H9 (cell line): ENCODE measurements at regions not wholly inside any gene's neighbourhood (a gene's known extent, or its start where the extent isn't known, plus 50 kb on each side); places are given as distances from the start of the nearest gene placed in this dataset.

Experiments used
- DNase-seq: peaks from one replicate; pipeline ENCODE4 v3.0.0-alpha.2; 2017
- H2AFZ ChIP-seq: one replicate; pipeline ENCODE4 v1.6.1; 2013; ENCODE audit warnings: mild to moderate bottlenecking, low read length, control low read depth, moderate library complexity
- H2AK5ac ChIP-seq: 2 replicates; pipeline ENCODE4 v1.6.1; 2013; ENCODE audit warnings: low read length, control low read depth, mixed read lengths; ENCODE audit not compliant: insufficient read length
- H2BK120ac ChIP-seq: one replicate; pipeline ENCODE4 v1.6.1; 2013; ENCODE audit warnings: low read depth, mild to moderate bottlenecking, low read length, control low read depth, inconsistent platforms; ENCODE audit not compliant: poor library complexity, severe bottlenecking
- H2BK12ac ChIP-seq: 2 replicates; pipeline ENCODE4 v1.6.1; 2013; ENCODE audit warnings: low read length, control low read depth, mixed read lengths, low read depth; ENCODE audit not compliant: insufficient read length
- H2BK15ac ChIP-seq: 2 replicates; pipeline ENCODE4 v1.6.1; 2013; ENCODE audit warnings: low read depth, low read length, control low read depth
- H2BK20ac ChIP-seq: one replicate; pipeline ENCODE4 v1.6.1; 2013; ENCODE audit warnings: low read depth, mild to moderate bottlenecking, low read length, control low read depth, inconsistent platforms; ENCODE audit not compliant: poor library complexity, severe bottlenecking
- H2BK5ac ChIP-seq: 2 replicates; pipeline ENCODE4 v1.6.1; 2013; ENCODE audit warnings: low read length, control low read depth, mixed read lengths; ENCODE audit not compliant: insufficient read length
- H3K14ac ChIP-seq: 2 replicates; pipeline ENCODE4 v1.6.1; 2013; ENCODE audit warnings: low read length, control low read depth; ENCODE audit not compliant: insufficient read depth
- H3K18ac ChIP-seq: 2 replicates; pipeline ENCODE4 v1.6.1; 2013; ENCODE audit warnings: low read depth, mild to moderate bottlenecking, mixed read lengths, low read length, control low read depth; ENCODE audit not compliant: insufficient read length
- H3K23ac ChIP-seq: 2 replicates; pipeline ENCODE4 v1.6.1; 2013; ENCODE audit warnings: low read length, control low read depth, mixed read lengths, low read depth; ENCODE audit not compliant: insufficient read length
- H3K23me2 ChIP-seq: 2 replicates; pipeline ENCODE4 v1.6.1; 2013; ENCODE audit warnings: low read depth, mild to moderate bottlenecking, mixed read lengths, low read length, control low read depth; ENCODE audit not compliant: insufficient read length, poor library complexity, severe bottlenecking
- H3K27ac ChIP-seq: 2 replicates; pipeline ENCODE4 v1.5.1; 2013; ENCODE audit warnings: low read length, control low read depth, mixed read lengths, low read depth; ENCODE audit not compliant: insufficient read length
- H3K27me3 ChIP-seq: 2 replicates; pipeline ENCODE4 v1.6.1; 2013; ENCODE audit warnings: low read length, control low read depth, inconsistent platforms; ENCODE audit not compliant: insufficient read depth
- H3K4ac ChIP-seq: 2 replicates; pipeline ENCODE4 v1.6.1; 2013; ENCODE audit warnings: low read depth, mild to moderate bottlenecking, control low read depth, inconsistent platforms, low read length, moderate library complexity
- H3K4me1 ChIP-seq: 2 replicates; pipeline ENCODE4 v1.6.1; 2013; ENCODE audit warnings: low read length, control low read depth, inconsistent platforms; ENCODE audit not compliant: insufficient read depth
- H3K4me2 ChIP-seq: 2 replicates; pipeline ENCODE4 v1.6.1; 2013; ENCODE audit warnings: low read length, control low read depth, mixed read lengths; ENCODE audit not compliant: insufficient read length, insufficient read depth
- H3K56ac ChIP-seq: 2 replicates; pipeline ENCODE4 v1.6.1; 2013; ENCODE audit warnings: low read depth, mild to moderate bottlenecking, mixed read lengths, low read length, control low read depth; ENCODE audit not compliant: insufficient read length
- H3K79me1 ChIP-seq: 2 replicates; pipeline ENCODE4 v1.6.1; 2013; ENCODE audit warnings: low read depth, mild to moderate bottlenecking, moderate library complexity, low read length, control low read depth, inconsistent platforms; ENCODE audit not compliant: insufficient read depth, poor library complexity, severe bottlenecking
- H3K79me2 ChIP-seq: 2 replicates; pipeline ENCODE4 v1.6.1; 2013; ENCODE audit warnings: low read length, control low read depth, inconsistent platforms; ENCODE audit not compliant: insufficient read depth
- H3K9ac ChIP-seq: 2 replicates; pipeline ENCODE4 v1.6.1; 2013; ENCODE audit warnings: low read length, control low read depth, mixed read lengths; ENCODE audit not compliant: insufficient read length; ENCODE audit errors: extremely low read depth
- H3K9me3 ChIP-seq: one replicate; pipeline ENCODE4 v1.6.1; 2013; ENCODE audit warnings: low read depth, low read length, inconsistent platforms; ENCODE audit not compliant: control insufficient read depth
- H3T11ph ChIP-seq: one replicate; pipeline ENCODE4 v1.6.1; 2013; ENCODE audit warnings: mild to moderate bottlenecking, low read length, control low read depth, inconsistent platforms
- H4K20me1 ChIP-seq: one replicate; pipeline ENCODE4 v1.6.1; 2013; ENCODE audit not compliant: control insufficient read depth, insufficient read length, insufficient read depth
- H4K5ac ChIP-seq: 2 replicates; pipeline ENCODE4 v1.6.1; 2013; ENCODE audit warnings: low read depth, mild to moderate bottlenecking, mixed read lengths, low read length, control low read depth; ENCODE audit not compliant: insufficient read length
- H4K8ac ChIP-seq: replicated peaks from 2 replicates; pipeline ENCODE4 v1.6.1; 2013; ENCODE audit warnings: low read length, control low read depth, mixed read lengths, low read depth; ENCODE audit not compliant: insufficient read length
- H4K91ac ChIP-seq: 2 replicates; pipeline ENCODE4 v1.6.1; 2013; ENCODE audit warnings: low read depth, mild to moderate bottlenecking, moderate library complexity, mixed read lengths, low read length, control low read depth; ENCODE audit not compliant: insufficient read length
- H3K27ac Mint-ChIP-seq, 3 experiments: 2 replicates in 2 of 3; 3 replicates in 1 of 3; pipeline ENCODE4 v1.8.0; 2020 to 2021; ENCODE audit warnings: mixed read lengths in 3 of 3, mild to moderate bottlenecking in 1 of 3, moderate library complexity in 1 of 3
- H3K27me3 Mint-ChIP-seq: 2 replicates; pipeline ENCODE4 v1.8.0; 2021; ENCODE audit warnings: low read depth, mild to moderate bottlenecking, moderate library complexity, mixed read lengths
- H3K36me3 Mint-ChIP-seq, 3 experiments: 2 replicates in 2 of 3; 3 replicates in 1 of 3; pipeline ENCODE4 v1.8.0; 2020 to 2021; ENCODE audit warnings: low read depth in 3 of 3, mixed read lengths in 3 of 3; ENCODE audit not compliant: insufficient read depth in 1 of 3
- H3K4me1 Mint-ChIP-seq, 2 experiments: 2 replicates each; pipeline ENCODE4 v1.8.0; 2020; ENCODE audit warnings: mixed read lengths in 2 of 2
- H3K4me3 Mint-ChIP-seq, 2 experiments: 2 replicates in 1 of 2; 3 replicates in 1 of 2; pipeline ENCODE4 v1.8.0; 2020 to 2021; ENCODE audit warnings: mild to moderate bottlenecking in 2 of 2, mixed read lengths in 2 of 2, moderate library complexity in 1 of 2
- H3K9me3 Mint-ChIP-seq, 2 experiments: 2 replicates in 1 of 2; 3 replicates in 1 of 2; pipeline ENCODE4 v1.8.0; 2020; ENCODE audit warnings: mild to moderate bottlenecking in 2 of 2, mixed read lengths in 2 of 2, moderate library complexity in 1 of 2
- WGBS: extraction: QIAGEN DNeasy Blood & Tissue Kit; methylation state at CpG from one replicate; pipeline ENCODE4 v1.1.7; 2013; ENCODE audit warnings: missing lambda C conversion rate, low lambda C conversion rate, mixed read lengths; ENCODE audit not compliant: insufficient read length; ENCODE audit errors: extremely low coverage; 5-methylcytosine and 5-hydroxymethylcytosine counted together
- TF ChIP-seq, protein P1 (sequence below): fragments of 200-600 bp; sonication (generic); conservative IDR thresholded peaks from 3 replicates; pipeline ENCODE4 v1.8.0; 2021; ENCODE audit warnings: antibody characterized with exemption, mild to moderate bottlenecking

DNA sequence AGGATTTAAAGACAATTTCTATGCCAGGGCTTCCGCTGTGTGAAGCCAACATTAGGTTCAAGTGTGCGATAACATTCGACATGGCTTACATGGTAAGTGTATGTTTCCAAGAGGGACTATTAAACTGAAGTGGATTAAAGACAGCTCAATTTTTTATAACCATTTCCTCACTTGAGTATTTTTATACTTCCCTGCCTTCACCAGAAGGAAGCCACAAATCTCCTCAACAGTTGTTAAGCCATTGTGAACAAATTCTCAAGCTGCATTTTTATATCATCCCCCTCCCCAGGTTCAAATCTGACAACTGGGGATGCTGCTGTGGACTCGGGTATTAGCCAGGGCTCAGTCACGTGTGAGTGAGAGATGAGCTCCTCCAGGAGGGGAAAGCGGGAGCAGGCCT lies 116.3 kb downstream of the RHOU start:
- H4K5ac ChIP-seq = no peak overlapping the region
- no peak overlapping the region for H4K91ac ChIP-seq
- TF ChIP-seq, protein P1, sequence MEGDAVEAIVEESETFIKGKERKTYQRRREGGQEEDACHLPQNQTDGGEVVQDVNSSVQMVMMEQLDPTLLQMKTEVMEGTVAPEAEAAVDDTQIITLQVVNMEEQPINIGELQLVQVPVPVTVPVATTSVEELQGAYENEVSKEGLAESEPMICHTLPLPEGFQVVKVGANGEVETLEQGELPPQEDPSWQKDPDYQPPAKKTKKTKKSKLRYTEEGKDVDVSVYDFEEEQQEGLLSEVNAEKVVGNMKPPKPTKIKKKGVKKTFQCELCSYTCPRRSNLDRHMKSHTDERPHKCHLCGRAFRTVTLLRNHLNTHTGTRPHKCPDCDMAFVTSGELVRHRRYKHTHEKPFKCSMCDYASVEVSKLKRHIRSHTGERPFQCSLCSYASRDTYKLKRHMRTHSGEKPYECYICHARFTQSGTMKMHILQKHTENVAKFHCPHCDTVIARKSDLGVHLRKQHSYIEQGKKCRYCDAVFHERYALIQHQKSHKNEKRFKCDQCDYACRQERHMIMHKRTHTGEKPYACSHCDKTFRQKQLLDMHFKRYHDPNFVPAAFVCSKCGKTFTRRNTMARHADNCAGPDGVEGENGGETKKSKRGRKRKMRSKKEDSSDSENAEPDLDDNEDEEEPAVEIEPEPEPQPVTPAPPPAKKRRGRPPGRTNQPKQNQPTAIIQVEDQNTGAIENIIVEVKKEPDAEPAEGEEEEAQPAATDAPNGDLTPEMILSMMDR = no peak
- no peak overlapping the region for H2BK12ac ChIP-seq
- H3K4me1 ChIP-seq = peaks cover 7% of the 10 kb centered on the region; the same call in 1 of the 2 replicates
- DNase-seq = no peak
- no peaks in the 10 kb centered on the region for H3K79me1 ChIP-seq
- H3K4me2 ChIP-seq = no peak overlapping the region
- Mint-ChIP-seq H3K27me3 (no peaks in the 10 kb centered on the region), H3K27ac (no peak overlapping the region), H3K36me3 (peaks cover 0 to 3% (median 2%) of the 10 kb centered on the region in 3 experiments; a peak in 5 of 7 replicates), H3K4me1 (peaks cover 52 to 56% of the 10 kb centered on the region in 2 experiments), H3K4me3 (no peak overlapping the region), H3K9me3 (peaks cover 4% of the 10 kb centered on the region in 2 experiments)
- H2BK5ac ChIP-seq = no peak overlapping the region
- no peak overlapping the region for H3K23ac ChIP-seq
- H3K14ac ChIP-seq = no peak overlapping the region
- no peak overlapping the region for H4K8ac ChIP-seq
- no peaks in the 10 kb centered on the region for H3K79me2 ChIP-seq
- H4K20me1 ChIP-seq = no peaks in the 10 kb centered on the region
- no peak overlapping the region for H2BK20ac ChIP-seq
- H3K9ac ChIP-seq = no peak overlapping the region
- H2BK15ac ChIP-seq = no peak overlapping the region
- no peak overlapping the region for H2AK5ac ChIP-seq
- no peak overlapping the region for H3K18ac ChIP-seq
- no peaks in the 10 kb centered on the region for H3K27me3 ChIP-seq
- no CpG with 5 or more reads among the region's 6 CpGs for WGBS
- H3K27ac ChIP-seq = no peak overlapping the region
- H3K9me3 ChIP-seq = no peaks in the 10 kb centered on the region
- H2AFZ ChIP-seq = no peak overlapping the region
- H2BK120ac ChIP-seq = no peak overlapping the region
- H3K4ac ChIP-seq = no peak overlapping the region
- no peaks in the 10 kb centered on the region for H3K23me2 ChIP-seq
- H3K56ac ChIP-seq = no peak overlapping the region
- H3T11ph ChIP-seq = no peak overlapping the region
